ENCODE measurements at regions not wholly inside any gene's neighbourhood (a gene's known extent, or its start where the extent isn't known, plus 50 kb on each side); places are given as distances from the start of the nearest gene placed in this dataset.
A peak's percentile ranks its signal among the peaks of the same experiment; 100 is the strongest.

DNA sequence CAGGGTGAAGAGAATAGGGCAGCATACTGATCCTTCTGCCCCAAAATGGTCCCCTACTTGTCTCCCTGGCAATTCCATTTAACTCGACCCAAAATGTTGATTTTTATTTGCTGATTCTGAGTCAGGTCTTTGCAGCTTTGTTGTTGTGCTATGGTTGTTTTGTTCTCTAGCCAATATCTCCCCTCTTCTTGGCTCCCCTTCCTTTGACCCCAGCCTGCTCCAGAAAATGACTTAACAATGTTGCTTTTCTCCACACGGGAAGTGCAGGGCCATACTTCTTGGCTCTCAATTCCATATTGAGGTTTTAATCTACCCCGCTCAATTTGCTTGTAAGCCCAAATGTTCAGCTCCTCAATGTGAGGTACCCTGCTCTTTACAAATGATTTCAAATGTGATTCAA, 330.0 kb downstream of the RASEF start:
- H3K36me3 ChIP-seq (ENCODE audit: control insufficient read depth in 4 of 4, insufficient read depth in 4 of 4, low read length in 4 of 4), result no peaks in the 10 kb centered on the region
- H3K9me3 ChIP-seq (ENCODE audit: control insufficient read depth in 4 of 4, insufficient read depth in 3 of 4, low read length in 3 of 4), result no peaks in the 10 kb centered on the region
- no peak for ATAC-seq (ENCODE audit: insufficient read depth, low FRiP score)
- H3K27ac ChIP-seq (ENCODE audit: low read depth in 1 of 2, low read length in 1 of 2), result no peak overlapping the region
- H3K4me1 ChIP-seq (ENCODE audit: control insufficient read depth in 5 of 5, insufficient read depth in 5 of 5, low read length in 5 of 5), result peaks cover 0 to 7% (median 0%) of the 10 kb centered on the region in 5 donors
- WGBS, 2 donors, result 52 to 69% methylated on average over 3 of the region's 3 CpGs
- peak; percentile 58 to 87 (median 80) for DNase-seq
- H3K4me3 ChIP-seq, result no peak overlapping the region
- TF ChIP-seq, protein P1, sequence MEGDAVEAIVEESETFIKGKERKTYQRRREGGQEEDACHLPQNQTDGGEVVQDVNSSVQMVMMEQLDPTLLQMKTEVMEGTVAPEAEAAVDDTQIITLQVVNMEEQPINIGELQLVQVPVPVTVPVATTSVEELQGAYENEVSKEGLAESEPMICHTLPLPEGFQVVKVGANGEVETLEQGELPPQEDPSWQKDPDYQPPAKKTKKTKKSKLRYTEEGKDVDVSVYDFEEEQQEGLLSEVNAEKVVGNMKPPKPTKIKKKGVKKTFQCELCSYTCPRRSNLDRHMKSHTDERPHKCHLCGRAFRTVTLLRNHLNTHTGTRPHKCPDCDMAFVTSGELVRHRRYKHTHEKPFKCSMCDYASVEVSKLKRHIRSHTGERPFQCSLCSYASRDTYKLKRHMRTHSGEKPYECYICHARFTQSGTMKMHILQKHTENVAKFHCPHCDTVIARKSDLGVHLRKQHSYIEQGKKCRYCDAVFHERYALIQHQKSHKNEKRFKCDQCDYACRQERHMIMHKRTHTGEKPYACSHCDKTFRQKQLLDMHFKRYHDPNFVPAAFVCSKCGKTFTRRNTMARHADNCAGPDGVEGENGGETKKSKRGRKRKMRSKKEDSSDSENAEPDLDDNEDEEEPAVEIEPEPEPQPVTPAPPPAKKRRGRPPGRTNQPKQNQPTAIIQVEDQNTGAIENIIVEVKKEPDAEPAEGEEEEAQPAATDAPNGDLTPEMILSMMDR (IDR thresholded peaks at IDR 0.05; ENCODE audit: control extremely low read depth, extremely low read depth), result no peak
- H3K27me3 ChIP-seq (ENCODE audit: control insufficient read depth in 3 of 3, insufficient read depth in 3 of 3, low read length in 2 of 3), result no peaks in the 10 kb centered on the region
- H3K9ac ChIP-seq (ENCODE audit: insufficient read depth in 1 of 2, low read length in 2 of 2), result no peak overlapping the region

DNA sequence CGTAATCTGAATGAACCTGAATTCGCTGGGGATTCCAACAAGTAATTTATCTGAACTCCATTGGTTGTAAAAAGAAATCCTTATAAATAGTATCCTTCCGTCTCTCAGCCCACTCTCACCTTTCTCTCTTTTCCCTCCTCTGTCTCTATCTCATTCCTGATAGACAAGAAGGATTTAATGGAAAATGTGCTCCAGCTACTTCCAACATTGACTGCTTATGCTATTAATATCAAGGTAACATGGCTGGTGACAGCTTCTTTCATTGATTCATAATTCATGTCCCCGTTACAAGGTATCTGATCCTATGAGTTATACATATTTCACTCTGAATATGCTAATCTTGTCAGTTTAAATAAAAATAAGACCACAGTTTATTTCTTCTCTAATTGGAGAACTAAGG, 326.8 kb downstream of the RASEF start:
- WGBS, 2 donors, result 89 to 97% methylated on average over 4 of the region's 4 CpGs
- no peak overlapping the region for H3K4me3 ChIP-seq
- no peaks in the 10 kb centered on the region for H3K9me3 ChIP-seq (ENCODE audit: control insufficient read depth in 4 of 4, insufficient read depth in 3 of 4, low read length in 3 of 4)
- ATAC-seq (ENCODE audit: insufficient read depth, low FRiP score), result no peak
- no peak for DNase-seq
- H3K27ac ChIP-seq (ENCODE audit: low read depth in 1 of 2, low read length in 1 of 2), result no peak overlapping the region
- peaks cover 0 to 7% (median 0%) of the 10 kb centered on the region in 5 donors for H3K4me1 ChIP-seq (ENCODE audit: control insufficient read depth in 5 of 5, insufficient read depth in 5 of 5, low read length in 5 of 5)
- no peaks in the 10 kb centered on the region for H3K27me3 ChIP-seq (ENCODE audit: control insufficient read depth in 3 of 3, insufficient read depth in 3 of 3, low read length in 2 of 3)
- no peaks in the 10 kb centered on the region for H3K36me3 ChIP-seq (ENCODE audit: control insufficient read depth in 4 of 4, insufficient read depth in 4 of 4, low read length in 4 of 4)
- no peak overlapping the region for H3K9ac ChIP-seq (ENCODE audit: insufficient read depth in 1 of 2, low read length in 2 of 2)
- TF ChIP-seq, protein P1 (IDR thresholded peaks at IDR 0.05; ENCODE audit: control extremely low read depth, extremely low read depth), result no peak

DNA sequence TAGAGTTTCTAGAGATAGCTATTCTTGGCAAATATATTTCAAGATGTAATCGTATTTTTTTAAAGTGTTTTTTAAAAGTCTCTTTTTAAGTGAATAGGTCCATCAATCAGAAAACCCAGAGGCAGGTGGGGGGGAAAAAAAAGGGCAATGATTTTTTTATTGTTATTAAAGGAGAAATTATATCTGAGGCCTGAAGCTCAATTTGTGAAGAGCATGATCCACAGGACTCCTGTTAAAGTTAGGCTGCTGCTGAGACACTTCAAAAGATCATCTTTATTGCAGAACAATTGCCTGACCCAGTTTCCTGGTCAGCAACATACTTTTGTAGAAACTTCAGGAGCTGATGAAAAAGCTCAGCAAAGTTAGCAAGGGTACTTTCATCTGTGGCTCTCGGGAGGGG, 326.2 kb downstream of the RASEF start:
- DNase-seq (no peak), ATAC-seq (ENCODE audit: insufficient read depth, low FRiP score) (no peak)
- H3K9me3 ChIP-seq (ENCODE audit: control insufficient read depth in 4 of 4, insufficient read depth in 3 of 4, low read length in 3 of 4), result no peaks in the 10 kb centered on the region
- no peaks in the 10 kb centered on the region for H3K27me3 ChIP-seq (ENCODE audit: control insufficient read depth in 3 of 3, insufficient read depth in 3 of 3, low read length in 2 of 3)
- no peaks in the 10 kb centered on the region for H3K36me3 ChIP-seq (ENCODE audit: control insufficient read depth in 4 of 4, insufficient read depth in 4 of 4, low read length in 4 of 4)
- TF ChIP-seq, protein P1 (IDR thresholded peaks at IDR 0.05; ENCODE audit: control extremely low read depth, extremely low read depth), result no peak
- H3K9ac ChIP-seq (ENCODE audit: insufficient read depth in 1 of 2, low read length in 2 of 2), result no peak overlapping the region
- WGBS, 2 donors, result 86 to 91% methylated on average over 2 of the region's 2 CpGs
- peaks cover 0 to 7% (median 0%) of the 10 kb centered on the region in 5 donors for H3K4me1 ChIP-seq (ENCODE audit: control insufficient read depth in 5 of 5, insufficient read depth in 5 of 5, low read length in 5 of 5)
- no peak overlapping the region for H3K27ac ChIP-seq (ENCODE audit: low read depth in 1 of 2, low read length in 1 of 2)
- H3K4me3 ChIP-seq, result no peak overlapping the region

DNA sequence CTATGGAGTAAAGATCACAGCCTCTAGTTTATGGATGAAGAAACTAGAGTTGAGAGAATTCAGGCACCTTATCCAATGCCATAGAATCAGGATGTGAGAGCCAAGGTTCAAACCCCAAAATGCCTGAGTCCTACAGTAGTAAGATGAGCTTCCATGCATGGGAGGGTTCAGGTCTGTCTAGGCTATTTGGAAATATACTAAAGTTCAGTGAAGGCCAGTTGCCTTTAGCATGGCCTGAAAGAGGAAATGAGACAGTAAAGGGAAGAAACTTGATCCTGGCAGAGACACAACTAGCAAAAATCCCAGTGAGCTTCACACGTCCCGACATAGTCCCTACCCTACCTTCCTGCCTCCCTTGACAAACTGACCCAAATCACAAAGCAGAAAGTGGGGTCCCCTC, 317.0 kb downstream of the RASEF start:
- Histone ChIP-seq H3K27ac (ENCODE audit: low read depth in 1 of 2, low read length in 1 of 2) (no peak overlapping the region), H3K4me3 (no peak overlapping the region), H3K27me3 (ENCODE audit: control insufficient read depth in 3 of 3, insufficient read depth in 3 of 3, low read length in 2 of 3) (no peaks in the 10 kb centered on the region), H3K36me3 (ENCODE audit: control insufficient read depth in 4 of 4, insufficient read depth in 4 of 4, low read length in 4 of 4) (no peaks in the 10 kb centered on the region), H3K9ac (ENCODE audit: insufficient read depth in 1 of 2, low read length in 2 of 2) (no peak overlapping the region), H3K4me1 (ENCODE audit: control insufficient read depth in 5 of 5, insufficient read depth in 5 of 5, low read length in 5 of 5) (no peaks in the 10 kb centered on the region), H3K9me3 (ENCODE audit: control insufficient read depth in 4 of 4, insufficient read depth in 3 of 4, low read length in 3 of 4) (no peaks in the 10 kb centered on the region)
- ATAC-seq (ENCODE audit: insufficient read depth, low FRiP score), result no peak
- whole genome bisulfite sequencing, 2 donors, result 64 to 73% methylated on average over 2 of the region's 2 CpGs
- TF ChIP-seq, protein P1 (IDR thresholded peaks at IDR 0.05; ENCODE audit: control extremely low read depth, extremely low read depth), result no peak
- no peak for DNase-seq

Measured in lung (tissue), 11 donors.